ENCODE measurements at regions not wholly inside any gene's neighbourhood (a gene's known extent, or its start where the extent isn't known, plus 50 kb on each side); places are given as distances from the start of the nearest gene placed in this dataset.

- H3K4me3 ChIP-seq (ENCODE audit: low read depth, low read length), result no peak overlapping the region
- Mint-ChIP-seq H3K27me3 (ENCODE audit: insufficient read depth, unreplicated experiment) (no peaks in the 10 kb centered on the region), H3K27ac (ENCODE audit: unreplicated experiment) (no peak overlapping the region), H3K4me1 (ENCODE audit: low read depth, unreplicated experiment) (no peaks in the 10 kb centered on the region), H3K9me3 (ENCODE audit: unreplicated experiment) (no peaks in the 10 kb centered on the region), H3K4me3 (ENCODE audit: unreplicated experiment) (no peak overlapping the region), H3K36me3 (ENCODE audit: insufficient read depth, unreplicated experiment) (no peaks in the 10 kb centered on the region)
- no TSS peak for BruUV-seq (replicated peaks)
- intact Hi-C loops (cut with micrococcal nuclease; ENCODE audit: unreplicated experiment), result no loop called here
- DNase-seq, result no peak
- ChIA-PET CTCF (no interaction called here), POLR2A (no interaction called here)
- no peaks in the 10 kb centered on the region for H3K4me1 ChIP-seq
- no peak for TF ChIP-seq CTCF (IDR thresholded peaks at IDR 0.05; ENCODE audit: insufficient read depth in 1 of 2, low read depth in 1 of 2, low read length in 1 of 2, severe bottlenecking in 1 of 2, unreplicated experiment in 1 of 2)
- H3K9me3 ChIP-seq, result no peaks in the 10 kb centered on the region
- no peaks in the 10 kb centered on the region for H3K27me3 ChIP-seq (replicated peaks; ENCODE audit: control insufficient read depth, insufficient read depth, low read length)
- H3K36me3 ChIP-seq (ENCODE audit: control insufficient read depth, insufficient read depth, low read length), result no peaks in the 10 kb centered on the region
These were observed 55.2 kb downstream of the CNTN3 start for GRCh38 chr3:74559261-74559660.

- no peak for DNase-seq
- H3K27ac Mint-ChIP-seq (ENCODE audit: unreplicated experiment), result no peak overlapping the region
- no peaks in the 10 kb centered on the region for H3K9me3 Mint-ChIP-seq (ENCODE audit: unreplicated experiment)
- Histone ChIP-seq H3K4me3 (ENCODE audit: low read depth, low read length) (no peak overlapping the region), H3K36me3 (ENCODE audit: control insufficient read depth, insufficient read depth, low read length) (no peaks in the 10 kb centered on the region), H3K9me3 (no peaks in the 10 kb centered on the region), H3K27me3 (replicated peaks; ENCODE audit: control insufficient read depth, insufficient read depth, low read length) (no peaks in the 10 kb centered on the region), H3K4me1 (no peaks in the 10 kb centered on the region)
- no peak overlapping the region for H3K4me3 Mint-ChIP-seq (ENCODE audit: unreplicated experiment)
- no peak for TF ChIP-seq CTCF (IDR thresholded peaks at IDR 0.05; ENCODE audit: insufficient read depth in 1 of 2, low read depth in 1 of 2, low read length in 1 of 2, severe bottlenecking in 1 of 2, unreplicated experiment in 1 of 2)
- H3K27me3 Mint-ChIP-seq (ENCODE audit: insufficient read depth, unreplicated experiment), result no peaks in the 10 kb centered on the region
- ChIA-PET POLR2A (no interaction called here), CTCF (no interaction called here)
- intact Hi-C loops (cut with micrococcal nuclease; ENCODE audit: unreplicated experiment), result no loop called here
- no peaks in the 10 kb centered on the region for H3K4me1 Mint-ChIP-seq (ENCODE audit: low read depth, unreplicated experiment)
- BruUV-seq (replicated peaks), result no TSS peak
- no peaks in the 10 kb centered on the region for H3K36me3 Mint-ChIP-seq (ENCODE audit: insufficient read depth, unreplicated experiment)
These were observed 63.8 kb downstream of the CNTN3 start for GRCh38 chr3:74550686-74551085.

- no peak for DNase-seq
- Mint-ChIP-seq H3K4me1 (ENCODE audit: low read depth, unreplicated experiment) (no peaks in the 10 kb centered on the region), H3K4me3 (ENCODE audit: unreplicated experiment) (no peak overlapping the region), H3K36me3 (ENCODE audit: insufficient read depth, unreplicated experiment) (no peaks in the 10 kb centered on the region), H3K27me3 (ENCODE audit: insufficient read depth, unreplicated experiment) (no peaks in the 10 kb centered on the region), H3K9me3 (ENCODE audit: unreplicated experiment) (no peaks in the 10 kb centered on the region), H3K27ac (ENCODE audit: unreplicated experiment) (no peak overlapping the region)
- TF ChIP-seq CTCF (IDR thresholded peaks at IDR 0.05; ENCODE audit: insufficient read depth in 1 of 2, low read depth in 1 of 2, low read length in 1 of 2, severe bottlenecking in 1 of 2, unreplicated experiment in 1 of 2), result no peak
- no peaks in the 10 kb centered on the region for H3K9me3 ChIP-seq
- intact Hi-C loops (cut with micrococcal nuclease; ENCODE audit: unreplicated experiment), result no loop called here
- H3K27me3 ChIP-seq (replicated peaks; ENCODE audit: control insufficient read depth, insufficient read depth, low read length), result no peaks in the 10 kb centered on the region
- POLR2A ChIA-PET, result no interaction called here
- CTCF ChIA-PET, result no interaction called here
- H3K4me1 ChIP-seq, result no peaks in the 10 kb centered on the region
- H3K36me3 ChIP-seq (ENCODE audit: control insufficient read depth, insufficient read depth, low read length), result no peaks in the 10 kb centered on the region
- H3K4me3 ChIP-seq (ENCODE audit: low read depth, low read length), result no peak overlapping the region
- BruUV-seq (replicated peaks), result no TSS peak
These were observed 68.0 kb downstream of the CNTN3 start for GRCh38 chr3:74546426-74546825.

All from Caco-2 (cell line).